ENCODE measurements at regions not wholly inside any gene's neighbourhood (a gene's known extent, or its start where the extent isn't known, plus 50 kb on each side); places are given as distances from the start of the nearest gene placed in this dataset.
"Not testable (repeated sequence)": the region's sequence is repeated elsewhere in the genome, so short reads cannot be mapped to it uniquely, and the experiment has no call there.

GRCh38 chr12:17016116-17016864, 410.3 kb upstream of the LMO3 start:
- DNase-seq (ENCODE audit: low read depth in 4 of 4, low spot score in 3 of 4), result no peak

DNA sequence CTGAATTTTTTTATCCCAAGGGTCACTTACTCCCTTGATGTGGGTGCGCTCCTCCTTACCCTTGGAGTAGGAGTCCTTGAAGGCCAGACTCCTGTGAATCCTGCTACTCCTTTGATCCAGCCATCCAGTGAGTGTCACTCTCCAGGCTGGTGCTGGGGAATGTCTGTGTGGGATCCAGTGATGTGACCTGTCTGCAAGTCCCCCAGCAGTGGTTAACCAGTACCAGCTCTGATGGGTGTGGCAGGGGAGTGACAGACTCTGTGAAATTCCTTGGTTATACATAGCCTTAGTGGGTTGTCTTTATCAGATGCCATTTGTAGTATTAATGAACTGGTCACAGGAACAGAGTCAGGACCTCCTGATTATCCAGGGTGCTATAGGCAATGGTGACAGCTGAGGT, 409.5 kb upstream of the LMO3 start:
- no peak for DNase-seq (ENCODE audit: low read depth in 4 of 4, low spot score in 3 of 4)

- not testable (repeated sequence) for DNase-seq (ENCODE audit: low read depth in 4 of 4, low spot score in 3 of 4)
Observed at GRCh38 chr12:17007442-17008040, 401.6 kb upstream of the LMO3 start.

DNA sequence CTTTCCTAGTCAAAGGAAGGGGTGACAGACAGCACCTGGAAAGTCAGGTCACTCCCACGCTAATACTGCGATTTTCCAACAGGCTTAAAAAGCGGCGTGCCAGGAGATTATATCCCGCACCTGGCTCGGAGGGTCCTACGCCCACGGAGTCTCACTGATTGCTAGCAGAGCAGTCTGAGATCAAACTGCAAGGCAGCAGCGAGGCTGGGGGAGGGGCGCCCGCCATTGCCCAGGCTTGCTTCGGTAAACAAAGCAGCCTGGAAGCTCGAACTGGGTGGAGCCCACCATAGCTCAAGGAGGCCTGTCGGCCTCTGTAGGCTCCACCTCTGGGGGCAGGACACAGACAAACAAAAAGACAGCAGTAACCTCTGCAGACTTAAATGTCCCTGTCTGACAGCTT, 392.6 kb upstream of the LMO3 start:
- DNase-seq (ENCODE audit: low read depth in 4 of 4, low spot score in 3 of 4), result not testable (repeated sequence)

DNA sequence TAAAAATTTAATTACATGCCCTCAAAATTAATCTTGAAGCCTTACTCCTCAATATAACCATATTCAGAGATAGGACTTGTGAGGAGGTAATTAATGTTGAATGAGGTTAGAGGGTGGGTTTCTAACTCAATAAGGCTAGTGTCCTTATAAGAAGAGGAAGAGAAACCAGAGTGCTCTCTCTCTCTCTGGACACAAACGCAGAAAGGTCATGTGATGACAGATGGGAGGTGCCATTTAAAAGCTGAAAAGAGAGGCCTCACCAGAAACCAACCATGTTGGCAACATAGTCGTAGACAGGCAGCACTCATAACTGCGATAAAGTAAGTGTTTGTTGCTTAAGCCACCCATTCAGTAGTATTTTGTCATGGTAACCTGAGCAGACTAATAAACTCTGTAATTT, 378.5 kb upstream of the LMO3 start:
- DNase-seq (ENCODE audit: low read depth in 4 of 4, low spot score in 3 of 4), result no peak

DNA sequence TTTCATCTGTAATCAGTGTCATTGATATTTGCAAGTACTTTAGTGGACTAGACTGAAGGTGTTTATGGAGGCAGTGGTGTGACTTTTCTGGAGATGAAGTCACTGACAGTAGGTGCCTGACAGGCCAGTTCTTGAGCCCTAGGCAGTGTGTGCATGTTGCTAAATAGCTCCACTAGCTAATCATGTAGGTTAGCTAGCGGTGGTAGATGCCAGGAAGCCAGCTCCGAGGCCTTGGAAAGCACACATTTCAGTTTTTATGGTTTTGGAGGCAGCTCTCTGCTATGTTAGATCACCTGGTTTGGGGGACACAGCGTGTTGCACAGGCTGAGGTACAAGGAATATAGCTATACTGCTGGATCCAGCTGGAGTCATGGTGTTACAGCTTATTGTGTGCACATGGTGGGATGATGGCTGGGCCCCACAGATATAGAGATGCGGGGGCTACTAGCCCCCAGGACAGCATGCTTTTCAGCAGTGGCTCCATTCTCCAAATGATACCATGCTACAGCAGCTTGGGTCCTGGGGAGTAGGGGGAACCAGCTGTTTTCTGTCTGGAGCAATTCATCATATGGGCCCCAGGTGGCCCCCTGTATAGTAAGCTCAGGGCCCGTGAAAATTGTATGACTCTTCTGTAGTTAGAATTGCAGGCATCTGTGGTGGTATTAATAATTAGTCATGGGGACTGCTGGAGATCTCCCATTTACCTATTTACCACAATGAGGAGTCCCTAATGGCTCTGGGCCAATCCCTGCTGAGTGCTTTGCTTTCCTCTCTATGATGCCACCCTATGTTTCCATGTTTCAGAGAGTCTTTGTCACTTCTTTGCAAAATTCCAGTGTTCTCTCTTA, 367.2 kb upstream of the LMO3 start:
- DNase-seq (ENCODE audit: low read depth in 4 of 4, low spot score in 3 of 4), result no peak

GRCh38 chr12:16962889-16963288, 356.9 kb upstream of the LMO3 start:
- DNase-seq (ENCODE audit: low read depth in 4 of 4, low spot score in 3 of 4), result no peak

- no peak for DNase-seq (ENCODE audit: low read depth in 4 of 4, low spot score in 3 of 4)
Observed at GRCh38 chr12:16955083-16955657, 349.2 kb upstream of the LMO3 start.

- no peak for DNase-seq (ENCODE audit: low read depth in 4 of 4, low spot score in 3 of 4)
Observed at GRCh38 chr12:16949871-16950667, 344.1 kb upstream of the LMO3 start.

GRCh38 chr12:16949371-16949770, 343.4 kb upstream of the LMO3 start:
- no peak for DNase-seq (ENCODE audit: low read depth in 4 of 4, low spot score in 3 of 4)

DNA sequence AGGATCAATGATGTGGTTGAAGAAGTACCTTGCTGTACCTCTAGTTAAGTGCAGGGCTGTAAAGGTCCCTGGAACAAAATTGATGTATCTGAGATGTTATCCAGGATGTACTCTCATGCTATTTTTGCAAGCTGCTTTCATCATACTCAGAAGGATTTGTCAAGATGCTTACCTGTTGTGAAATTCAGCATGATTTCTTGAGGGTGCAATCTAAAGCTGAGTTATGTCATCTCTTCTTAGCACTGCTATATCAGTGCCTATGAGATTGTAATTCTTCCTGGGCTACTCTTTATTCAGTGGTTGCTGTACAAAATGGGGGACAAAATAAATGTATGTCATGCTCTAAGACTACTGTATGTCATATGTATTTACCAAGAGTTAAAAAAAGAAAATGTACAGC, 340.7 kb upstream of the LMO3 start:
- no peak for DNase-seq (ENCODE audit: low read depth in 4 of 4, low spot score in 3 of 4)

DNA sequence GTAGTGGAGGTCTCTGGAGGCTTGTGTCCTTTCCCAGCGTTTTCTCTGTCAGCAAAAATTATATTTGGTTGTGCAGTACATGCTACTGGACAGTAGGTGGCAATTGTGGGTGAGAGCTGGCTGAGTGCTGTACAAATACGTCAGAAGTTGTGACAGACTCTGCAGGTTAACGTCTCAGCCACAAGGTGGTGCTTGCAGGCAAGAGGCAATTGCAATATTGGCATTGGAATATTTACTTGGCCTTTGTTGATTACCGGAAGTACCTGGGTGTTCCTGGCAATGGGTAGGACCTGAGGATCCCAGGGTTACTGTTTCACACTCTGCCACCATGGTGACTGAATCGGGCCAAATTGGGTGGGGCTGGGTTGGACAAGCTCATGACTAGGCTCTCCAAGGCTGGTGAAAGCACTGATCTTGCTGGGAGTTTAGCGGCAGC, 333.9 kb upstream of the LMO3 start:
- peak in 2 of 4 donors; percentile 3 to 14 for DNase-seq (ENCODE audit: low read depth in 4 of 4, low spot score in 3 of 4)

DNA sequence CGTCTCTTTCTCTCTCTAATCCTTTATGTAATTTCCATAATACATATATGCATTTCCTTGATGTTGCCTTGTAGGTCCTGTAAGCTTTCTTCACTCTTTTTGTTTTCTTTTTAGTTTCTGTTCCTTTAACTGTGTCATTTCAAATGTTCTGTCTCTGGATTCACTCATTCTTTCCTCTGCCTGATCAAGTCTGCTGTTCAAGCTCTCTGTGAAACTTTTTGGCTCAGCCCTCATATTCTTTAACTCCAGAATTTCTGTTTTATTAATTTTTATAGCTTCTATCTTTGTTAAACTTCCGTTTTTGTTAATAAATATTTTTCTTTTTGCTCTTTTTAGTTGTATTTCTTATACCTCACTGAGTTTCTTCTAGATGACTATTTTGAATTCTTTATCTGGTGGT, 321.3 kb upstream of the LMO3 start:
- no peak for DNase-seq (ENCODE audit: low read depth in 4 of 4, low spot score in 3 of 4)

DNA sequence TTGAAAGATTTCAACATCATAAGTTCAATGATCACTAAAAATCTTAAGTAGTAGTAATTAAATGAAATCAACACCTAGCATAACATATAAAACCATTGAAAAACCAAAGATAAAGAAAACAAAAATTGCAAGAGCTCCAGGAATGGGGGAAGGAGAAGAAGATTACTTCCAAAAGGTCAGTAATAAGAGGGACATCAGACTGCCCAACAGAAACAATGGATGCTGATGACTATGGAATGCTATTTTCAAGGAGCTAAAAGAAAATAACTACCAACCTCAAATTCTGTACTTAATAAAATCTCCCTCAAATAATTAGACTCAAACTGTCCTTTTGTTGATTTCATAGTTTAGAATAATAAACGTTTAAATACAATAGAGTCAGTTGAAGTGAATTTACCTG, 314.5 kb upstream of the LMO3 start:
- no peak for DNase-seq (ENCODE audit: low read depth in 4 of 4, low spot score in 3 of 4)

- no peak for DNase-seq (ENCODE audit: low read depth in 4 of 4, low spot score in 3 of 4)
Observed at GRCh38 chr12:16919551-16919950, 313.6 kb upstream of the LMO3 start.

DNA sequence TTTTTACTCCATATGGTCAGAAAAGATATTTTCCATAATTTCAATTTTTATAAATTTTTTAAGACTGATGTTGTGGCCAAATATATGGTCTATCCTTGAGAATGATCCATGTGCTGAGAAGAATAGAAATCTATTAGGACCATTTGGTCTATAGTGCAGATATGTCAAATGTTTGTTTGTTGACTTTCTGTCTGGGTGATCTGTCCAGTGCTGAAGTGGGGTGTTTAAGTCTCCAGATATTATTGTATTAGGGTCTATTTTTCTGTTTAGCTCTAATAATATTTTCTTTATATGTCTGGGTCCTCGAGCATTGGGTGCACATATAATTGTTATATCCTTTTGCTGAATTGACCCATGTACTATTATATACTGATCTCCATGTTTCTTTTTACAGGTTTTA, 308.9 kb upstream of the LMO3 start:
- no peak for DNase-seq (ENCODE audit: low read depth in 4 of 4, low spot score in 3 of 4)

GRCh38 chr12:16913832-16914490, 308.0 kb upstream of the LMO3 start:
- no peak for DNase-seq (ENCODE audit: low read depth in 4 of 4, low spot score in 3 of 4)

DNA sequence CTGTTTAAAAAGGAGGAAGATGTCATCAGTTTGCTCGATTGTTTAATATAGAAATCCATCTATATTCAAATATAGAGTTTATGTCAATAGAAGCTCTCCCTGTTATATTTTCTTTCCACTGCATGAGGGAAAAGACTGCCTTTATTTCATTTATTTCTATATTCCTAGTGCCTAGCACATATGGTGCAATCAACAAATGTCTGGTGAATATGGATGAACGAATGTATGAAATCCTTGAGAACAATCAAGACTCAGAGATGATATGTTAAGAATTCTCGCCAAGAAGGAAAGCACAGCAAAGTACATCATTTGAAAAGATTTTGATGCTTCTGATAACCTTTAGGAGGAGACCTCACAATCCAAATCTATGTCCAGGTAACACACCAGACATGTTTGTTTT, 296.0 kb upstream of the LMO3 start:
- no peak for DNase-seq (ENCODE audit: low read depth in 4 of 4, low spot score in 3 of 4)

GRCh38 chr12:16893426-16893825, 287.5 kb upstream of the LMO3 start:
- DNase-seq (ENCODE audit: low read depth in 4 of 4, low spot score in 3 of 4), result no peak

- DNase-seq (ENCODE audit: low read depth in 4 of 4, low spot score in 3 of 4), result no peak
Observed at GRCh38 chr12:16891673-16892072, 285.7 kb upstream of the LMO3 start.

Measured in right renal pelvis (tissue), 4 donors.